ENCODE measurements at regions not wholly inside any gene's neighbourhood (a gene's known extent, or its start where the extent isn't known, plus 50 kb on each side); places are given as distances from the start of the nearest gene placed in this dataset.

GRCh38 chr18:56273541-56274219 is 364.7 kb downstream of the TXNL1 start:
- Histone ChIP-seq H3K23me2 (ENCODE audit: low read depth, low read length) (no peaks in the 10 kb centered on the region), H3K79me2 (ENCODE audit: control insufficient read depth in 1 of 2, insufficient read depth in 2 of 2, low read length in 2 of 2) (no peaks in the 10 kb centered on the region), H3K4me3 (ENCODE audit: extremely low read depth in 1 of 4, insufficient read depth in 2 of 4, low read depth in 3 of 4, low read length in 4 of 4) (no peak overlapping the region), H3K56ac (replicated peaks; ENCODE audit: insufficient read length, low read depth, low read length) (no peak overlapping the region), H4K8ac (ENCODE audit: extremely low read depth, insufficient read depth, low read length) (no peak overlapping the region), H2AK5ac (ENCODE audit: low read depth, low read length) (no peak overlapping the region), H2BK5ac (ENCODE audit: low read depth, low read length) (no peak overlapping the region), H4K20me1 (replicated peaks in 1 of 2; ENCODE audit: control insufficient read depth in 1 of 2, insufficient read depth in 2 of 2, low read length in 2 of 2) (no peaks in the 10 kb centered on the region), H3K18ac (ENCODE audit: extremely low read depth, low read length) (no peak overlapping the region), H3K36me3 (ENCODE audit: control insufficient read depth in 2 of 4, insufficient read depth in 4 of 4, low read length in 3 of 4) (no peaks in the 10 kb centered on the region), H2BK120ac (replicated peaks; ENCODE audit: low read depth, low read length) (no peak overlapping the region), H3K27me3 (replicated peaks in 1 of 4; ENCODE audit: control insufficient read depth in 3 of 4, extremely low read depth in 1 of 4, insufficient read depth in 3 of 4, low read length in 3 of 4) (no peaks in the 10 kb centered on the region), H2BK12ac (ENCODE audit: low read depth, low read length) (no peak overlapping the region), H2BK20ac (ENCODE audit: low read length) (no peak overlapping the region), H2BK15ac (ENCODE audit: low read length) (no peak overlapping the region), H3K4ac (replicated peaks; ENCODE audit: insufficient read length, low read depth, low read length) (no peak overlapping the region), H4K91ac (replicated peaks; ENCODE audit: insufficient read length, low read length) (no peak overlapping the region), H3K14ac (ENCODE audit: insufficient read length) (no peak overlapping the region), H3K23ac (ENCODE audit: insufficient read length) (no peak overlapping the region), H3K4me2 (ENCODE audit: insufficient read depth in 1 of 2, low read depth in 2 of 2, low read length in 2 of 2) (no peak overlapping the region), H4K5ac (ENCODE audit: insufficient read length, low read depth, low read length) (no peak overlapping the region), H3K79me1 (ENCODE audit: low read depth, low read length) (no peaks in the 10 kb centered on the region), H3K9me3 (ENCODE audit: insufficient read depth in 2 of 2, low read depth in 1 of 2, low read length in 1 of 2) (no peaks in the 10 kb centered on the region), H3K9ac (replicated peaks in 1 of 4; ENCODE audit: extremely low read depth in 1 of 4, low read depth in 3 of 4, low read length in 3 of 4) (no peak overlapping the region), H3K27ac (ENCODE audit: low read depth, low read length) (no peak overlapping the region), H3K4me1 (replicated peaks in 1 of 4; ENCODE audit: control insufficient read depth in 3 of 4, insufficient read depth in 4 of 4, low read length in 3 of 4) (peaks cover 0 to 3% (median 0%) of the 10 kb centered on the region in 4 experiments; a peak in 3 of 7 replicates), H2AFZ (ENCODE audit: low read length) (peak overlapping the region; percentile 19; the same call in 1 of the 2 replicates)
- POLR2A ChIA-PET (ENCODE audit: partially characterized antibody), result no interaction called here
- no peak for DNase-seq (ENCODE audit: low read depth in 1 of 2, low spot score in 2 of 2)
- WGBS, 2 experiments (ENCODE audit: extremely low coverage in 1 of 2, insufficient coverage in 1 of 2, insufficient read length in 1 of 2, insufficient replicate concordance in 2 of 2, low coverage in 1 of 2, low lambda C conversion rate in 2 of 2, missing lambda C conversion rate in 1 of 2), result 90% methylated on average over 1 of the region's 1 CpG; no CpG with 5 or more reads in 1 of the 2 experiments
- FAIRE-seq, result no peak
- CTCF ChIA-PET (ENCODE audit: partially characterized antibody), result interaction anchor here (0.6 kb wide), 1 partner anchor 122 kb away, joined by 3 read pairs; no protein-coding TSS in a partner anchor
- no peak for TF ChIP-seq RFX5 (IDR thresholded peaks at IDR 0.05; ENCODE audit: borderline replicate concordance, low read depth, low read length)
- TF ChIP-seq MAX (IDR thresholded peaks at IDR 0.05), result no peak
- no peak for TF ChIP-seq HDAC2 (IDR thresholded peaks at IDR 0.05; ENCODE audit: borderline replicate concordance in 1 of 2, low read depth in 2 of 2, low read length in 2 of 2)
- TF ChIP-seq SIX5 (IDR thresholded peaks at IDR 0.05; ENCODE audit: low read depth, low read length), result no peak
- no peak for TF ChIP-seq NRF1 (IDR thresholded peaks at IDR 0.05; ENCODE audit: low read depth, low read length)

Measured in H1 (cell line).